ENCODE measurements at regions not wholly inside any gene's neighbourhood (a gene's known extent, or its start where the extent isn't known, plus 50 kb on each side); places are given as distances from the start of the nearest gene placed in this dataset.

DNA sequence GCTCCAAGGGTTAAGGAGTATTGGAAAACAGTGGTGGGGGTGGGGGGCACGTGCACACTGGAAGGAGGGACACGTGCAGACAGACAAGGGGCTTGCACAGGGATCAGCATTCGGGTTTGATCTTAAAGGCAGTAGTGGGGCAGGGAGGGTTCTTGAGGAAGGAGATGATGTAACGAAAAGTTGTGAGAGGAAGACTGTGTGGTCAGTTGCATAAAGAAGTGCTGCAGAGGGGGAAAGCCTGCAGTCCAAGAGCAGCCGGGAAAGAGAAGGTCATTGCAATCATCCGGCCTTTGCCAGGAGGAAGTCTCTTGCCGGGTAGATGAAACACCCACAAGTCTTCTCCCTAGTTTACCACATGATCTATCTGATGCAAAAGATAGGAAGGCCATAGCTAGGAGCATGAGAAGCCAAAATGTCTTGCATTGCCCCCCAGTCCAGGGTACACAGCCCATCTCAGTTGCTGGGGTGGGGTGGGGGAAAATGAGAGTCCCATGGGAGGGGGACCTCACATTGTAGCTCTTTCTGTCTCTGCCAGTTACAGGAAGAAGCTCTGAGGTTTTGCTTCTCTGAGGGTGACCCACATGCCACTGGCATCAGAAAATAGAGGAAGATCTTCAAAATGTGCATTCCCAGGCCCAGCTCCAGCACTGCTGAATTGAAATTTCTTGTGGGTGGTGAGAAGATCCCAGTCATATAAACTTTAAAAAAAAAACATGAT is 202.5 kb upstream of the RAB4A start:
- peak; percentile 88 for DNase-seq

DNA sequence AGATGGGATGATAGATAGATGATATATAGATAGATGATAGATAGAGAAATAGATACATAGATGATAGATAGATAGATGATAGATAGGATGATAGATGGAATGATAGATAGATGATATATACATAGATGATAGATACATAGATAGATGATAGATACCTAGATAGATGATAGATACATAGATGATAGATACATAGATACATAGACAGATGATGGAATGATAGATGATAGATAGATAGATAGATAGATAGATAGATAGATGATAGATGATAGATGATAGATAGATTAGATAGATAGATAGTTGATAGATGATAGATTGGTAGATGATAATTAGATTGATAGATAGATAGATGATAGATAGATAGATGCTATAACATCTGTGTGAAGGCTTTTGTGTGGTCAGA is 201.7 kb upstream of the RAB4A start:
- DNase-seq = no peak

DNA sequence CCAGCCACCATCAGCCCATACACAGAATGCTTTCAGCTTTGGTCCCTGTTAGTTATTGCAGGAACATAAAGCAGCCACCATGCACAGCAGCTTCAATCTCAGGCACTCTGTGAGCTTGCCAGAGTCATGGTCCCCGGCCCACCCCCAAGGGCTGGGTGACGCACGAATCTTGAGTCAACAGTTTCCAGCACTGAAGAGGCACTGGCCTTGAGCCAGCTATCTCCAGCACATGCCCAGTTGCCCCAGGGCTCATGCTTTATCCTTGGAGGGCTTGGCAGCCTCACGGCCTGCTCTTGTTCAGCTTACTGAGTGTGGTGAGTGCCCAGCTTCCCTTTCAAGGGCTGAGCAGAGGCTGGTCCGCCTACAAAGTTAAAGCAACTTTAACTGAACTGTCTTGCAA is 200.7 kb upstream of the RAB4A start:
- peak; percentile 59 for DNase-seq

- DNase-seq = no peak
Observed at GRCh38 chr1:229073251-229073650, 197.7 kb upstream of the RAB4A start.

GRCh38 chr1:229075217-229075616 is 195.7 kb upstream of the RAB4A start:
- DNase-seq = no peak

- DNase-seq = no peak
Observed at GRCh38 chr1:229075716-229076115, 195.2 kb upstream of the RAB4A start.

GRCh38 chr1:229076195-229076594 is 194.7 kb upstream of the RAB4A start:
- DNase-seq = no peak

- no peak for DNase-seq
Observed at GRCh38 chr1:229079016-229079595, 191.8 kb upstream of the RAB4A start.

GRCh38 chr1:229080361-229080760 is 190.6 kb upstream of the RAB4A start:
- DNase-seq = no peak

GRCh38 chr1:229085291-229085690 is 185.6 kb upstream of the RAB4A start:
- no peak for DNase-seq

DNA sequence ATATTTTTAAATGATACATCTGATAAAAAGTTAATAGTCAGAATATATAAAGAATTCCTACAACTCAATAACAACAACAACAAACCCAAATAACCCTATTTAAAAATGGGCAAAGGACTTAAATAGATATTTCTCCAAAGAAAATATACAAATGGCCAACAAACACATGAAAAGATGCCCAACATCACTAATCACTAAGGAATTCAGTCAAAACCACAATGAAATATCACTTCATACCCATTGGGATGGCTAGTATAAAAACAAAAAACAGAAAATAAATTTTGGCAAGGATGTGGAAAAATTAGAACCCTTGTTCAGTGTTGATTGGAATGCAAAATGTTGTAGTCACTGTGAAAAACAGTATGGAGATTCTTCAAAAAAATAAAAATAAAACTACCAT is 184.8 kb upstream of the RAB4A start:
- DNase-seq = no peak

- peak; percentile 14 for DNase-seq
Observed at GRCh38 chr1:229086686-229087085, 184.2 kb upstream of the RAB4A start.

DNA sequence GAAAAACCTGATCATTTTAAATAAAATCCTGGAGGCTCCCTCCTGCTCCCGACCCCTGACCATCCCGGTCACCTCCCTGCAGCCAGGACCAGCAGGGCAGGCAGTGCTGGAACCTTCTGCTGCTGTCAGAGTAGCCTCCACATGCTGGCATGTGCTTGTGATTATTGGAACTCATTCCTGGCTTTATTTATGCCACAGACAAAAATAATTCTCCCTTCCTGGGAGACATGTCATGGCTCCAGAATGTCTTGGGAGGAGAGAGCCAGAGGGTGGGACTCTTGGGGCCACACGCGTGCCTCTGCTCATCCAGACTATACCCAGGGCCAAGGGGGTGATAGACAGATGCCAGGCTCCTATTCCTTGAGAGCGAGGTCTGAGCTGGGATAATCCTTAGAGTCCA is 183.6 kb upstream of the RAB4A start:
- DNase-seq = no peak

DNA sequence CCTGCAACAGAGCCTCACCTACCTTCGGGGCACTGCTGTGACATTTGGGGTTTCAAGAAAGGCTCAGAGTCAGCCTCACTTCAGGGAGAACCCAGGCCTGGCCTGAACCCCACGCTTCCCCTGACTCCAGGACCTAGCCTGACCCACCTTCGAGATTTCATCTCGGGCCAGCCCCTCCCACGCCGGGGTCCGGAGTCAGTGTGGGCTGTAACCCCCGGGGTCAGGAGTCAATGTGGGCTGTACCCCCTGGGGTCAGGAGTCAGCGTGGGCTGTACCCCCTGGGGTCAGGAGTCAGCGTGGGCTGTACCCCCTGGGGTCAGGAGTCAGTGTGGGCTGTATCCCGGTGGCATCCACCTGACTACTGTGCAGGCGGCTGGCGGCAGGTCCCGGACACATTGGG is 183.0 kb upstream of the RAB4A start:
- DNase-seq = no peak

- no peak for DNase-seq
Observed at GRCh38 chr1:229088711-229089110, 182.2 kb upstream of the RAB4A start.

- DNase-seq = no peak
Observed at GRCh38 chr1:229089586-229090208, 181.2 kb upstream of the RAB4A start.

GRCh38 chr1:229091721-229092136 is 179.2 kb upstream of the RAB4A start:
- DNase-seq = no peak

GRCh38 chr1:229092377-229093237 is 178.3 kb upstream of the RAB4A start:
- DNase-seq = no peak

- no peak for DNase-seq
Observed at GRCh38 chr1:229093238-229093540, 177.7 kb upstream of the RAB4A start.

GRCh38 chr1:229093609-229094336 is 177.1 kb upstream of the RAB4A start:
- DNase-seq = no peak

DNA sequence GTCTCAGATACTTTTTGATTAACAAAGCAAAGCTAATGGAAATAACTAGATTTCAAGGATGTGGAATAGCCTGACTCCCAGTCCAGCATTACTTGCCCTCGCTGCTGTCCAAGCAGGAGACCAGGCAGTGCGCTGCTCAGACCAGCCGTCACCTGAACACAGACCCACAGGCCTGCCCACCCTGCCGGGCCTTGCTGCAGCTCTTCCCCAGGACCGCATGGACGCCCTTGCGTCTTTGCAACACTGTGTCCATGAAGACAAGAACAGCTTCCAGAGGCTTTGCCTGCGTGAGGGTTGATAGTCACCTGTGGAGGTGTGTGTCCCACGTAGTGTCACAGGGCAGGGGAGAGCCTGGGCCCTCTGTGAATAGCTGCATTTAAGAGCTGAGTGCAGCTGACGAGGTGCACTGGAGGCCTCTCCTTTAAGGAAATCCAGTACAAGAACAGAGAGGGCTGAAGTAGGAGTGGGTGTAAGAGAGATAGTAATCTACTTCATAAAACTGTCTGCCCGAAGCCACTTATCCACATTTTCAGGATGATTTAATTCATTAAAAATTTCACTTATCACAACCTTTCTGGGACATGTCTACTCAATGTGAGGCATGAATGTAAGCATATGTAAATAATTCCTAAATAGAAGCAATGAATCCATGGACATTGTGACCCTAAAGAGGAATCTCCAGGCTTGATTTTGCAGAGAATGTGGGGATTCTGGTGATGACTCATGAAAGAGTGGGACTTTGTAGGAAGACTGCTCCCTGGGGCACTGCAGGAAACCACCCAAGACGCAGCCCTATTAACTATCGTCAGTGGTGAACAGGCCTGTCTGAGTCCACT is 176.2 kb upstream of the RAB4A start:
- no peak for DNase-seq

DNA sequence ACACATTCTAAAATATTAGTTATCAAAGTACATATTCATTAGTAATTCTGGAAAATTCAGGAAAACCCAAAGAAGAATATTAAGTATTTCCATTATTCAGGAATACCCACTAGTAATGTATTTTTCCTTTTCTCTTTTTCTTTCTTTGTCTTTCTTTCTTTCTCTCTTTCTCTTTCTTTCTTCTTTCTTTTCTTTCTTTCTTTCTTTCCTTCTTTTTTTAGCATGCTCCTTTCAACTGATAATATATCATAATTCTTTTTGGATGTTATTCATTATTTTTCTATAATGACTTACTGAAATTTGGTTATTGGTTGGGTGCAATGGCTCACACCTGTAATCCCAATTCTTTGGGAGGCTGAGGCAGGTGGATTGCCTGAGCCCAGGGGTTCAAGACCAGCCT is 175.6 kb upstream of the RAB4A start:
- DNase-seq = no peak
